GM21576 (cell line): ENCODE measurements at regions not wholly inside any gene's neighbourhood (a gene's known extent, or its start where the extent isn't known, plus 50 kb on each side); places are given as distances from the start of the nearest gene placed in this dataset.

Experiments used
- ATAC-seq: cut with Tn5 transposase; IDR thresholded peaks from one replicate; pipeline ENCODE4 v1.9.1; 2021; ENCODE audit warnings: mild to moderate bottlenecking, moderate library complexity; ENCODE audit not compliant: unreplicated experiment

DNA sequence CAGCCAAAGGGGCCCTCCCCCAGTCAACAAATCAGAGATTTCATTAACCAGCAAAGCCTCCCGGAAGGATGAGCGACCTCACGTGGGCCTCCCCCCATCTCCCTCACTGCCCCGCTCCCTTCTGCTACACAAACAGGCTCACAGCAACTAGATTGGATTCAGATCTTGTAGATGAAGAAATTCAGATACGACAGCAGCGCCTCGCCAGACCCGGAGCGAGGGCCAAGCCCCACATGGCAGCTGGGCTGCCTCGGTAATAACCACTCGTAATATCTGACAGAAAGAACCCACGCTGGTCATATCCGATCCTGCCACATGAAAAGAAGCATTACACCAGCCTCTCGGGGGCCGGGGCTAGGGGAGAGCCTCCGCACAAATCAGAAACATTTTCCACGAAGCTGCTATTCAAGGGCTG, 581.3 kb downstream of the BCOR start:
- no peak for ATAC-seq

- no peak for ATAC-seq
Observed at GRCh38 chrX:39518476-39519029, 579.2 kb downstream of the BCOR start.

GRCh38 chrX:39519030-39519488, 578.7 kb downstream of the BCOR start:
- ATAC-seq, result no peak

- no peak for ATAC-seq
Observed at GRCh38 chrX:39519566-39520301, 578.0 kb downstream of the BCOR start.

- no peak for ATAC-seq
Observed at GRCh38 chrX:39525758-39526157, 572.0 kb downstream of the BCOR start.

GRCh38 chrX:39527025-39527424, 570.7 kb downstream of the BCOR start:
- no peak for ATAC-seq

- no peak for ATAC-seq
Observed at GRCh38 chrX:39528161-39528916, 569.4 kb downstream of the BCOR start.

DNA sequence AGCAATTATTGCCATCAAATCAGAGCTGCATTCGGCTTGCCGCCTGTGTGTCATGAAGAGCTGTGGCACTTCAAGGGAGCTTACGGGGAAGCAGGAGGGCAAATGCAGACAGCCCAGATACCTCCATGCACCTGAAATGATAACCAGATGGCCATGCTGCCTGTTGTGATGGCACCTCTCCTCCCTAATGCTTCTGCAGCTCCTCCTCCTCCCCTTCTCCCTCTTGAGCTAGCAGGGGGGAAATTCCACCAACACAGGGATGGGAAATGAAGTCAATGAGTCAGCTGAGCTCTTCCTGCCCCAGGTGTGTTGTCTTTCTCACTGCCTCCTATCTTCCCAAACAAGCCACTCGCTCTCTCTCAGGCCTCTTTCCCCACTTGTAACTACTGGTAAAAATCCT, 565.0 kb downstream of the BCOR start:
- no peak for ATAC-seq

- ATAC-seq, result no peak
Observed at GRCh38 chrX:39534949-39535348, 562.8 kb downstream of the BCOR start.

GRCh38 chrX:39536211-39536610, 561.5 kb downstream of the BCOR start:
- no peak for ATAC-seq

GRCh38 chrX:39541881-39542280, 555.9 kb downstream of the BCOR start:
- ATAC-seq, result no peak

DNA sequence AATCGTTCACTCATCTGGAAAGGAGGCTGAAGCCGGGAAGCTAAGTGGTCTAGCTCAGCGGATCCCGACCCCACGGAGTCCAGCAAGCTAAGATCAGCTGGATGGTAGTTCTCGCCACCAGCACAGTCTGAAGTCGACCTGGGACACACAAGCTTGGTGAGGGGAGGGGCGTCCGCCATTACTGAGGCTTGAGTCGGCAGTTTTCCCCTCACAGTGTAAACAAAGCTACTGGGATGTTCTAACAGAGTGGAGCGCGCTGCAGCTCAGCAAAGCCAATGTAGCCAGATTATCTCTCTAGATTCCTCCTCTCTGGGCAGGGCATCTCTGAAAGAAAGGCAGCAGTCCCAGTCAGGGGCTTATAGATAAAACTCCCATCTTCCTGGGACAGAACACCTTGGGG, 555.4 kb downstream of the BCOR start:
- ATAC-seq, result no peak

DNA sequence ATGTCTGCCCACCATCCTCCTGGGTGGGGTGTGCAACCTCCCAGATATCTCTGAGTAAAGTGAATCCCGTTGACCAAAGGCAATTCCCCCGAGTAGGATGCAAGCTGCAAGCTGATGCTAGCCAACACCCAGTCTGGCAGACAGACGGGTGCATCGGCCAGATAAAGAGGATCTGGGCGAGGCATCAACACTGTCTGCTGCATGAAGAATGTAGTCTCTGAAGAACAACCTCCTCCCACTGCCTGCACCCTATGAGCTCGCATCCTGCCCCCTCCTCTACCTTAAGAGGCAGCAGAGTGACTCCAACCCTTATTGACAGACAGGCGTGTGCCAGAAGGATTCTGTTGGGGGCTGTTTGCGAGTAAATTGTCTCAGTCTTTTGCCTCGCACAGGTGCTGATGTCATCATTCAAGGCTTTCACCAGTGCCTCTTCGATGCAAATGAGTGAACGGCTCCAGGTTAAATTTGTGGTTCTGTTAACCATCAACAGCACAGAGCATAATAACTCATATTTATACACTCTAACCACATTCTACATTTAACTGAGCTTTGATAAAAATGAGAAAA, 546.9 kb downstream of the BCOR start:
- no peak for ATAC-seq

- no peak for ATAC-seq
Observed at GRCh38 chrX:39551762-39552161, 546.0 kb downstream of the BCOR start.

GRCh38 chrX:39555431-39555830, 542.3 kb downstream of the BCOR start:
- ATAC-seq, result no peak

DNA sequence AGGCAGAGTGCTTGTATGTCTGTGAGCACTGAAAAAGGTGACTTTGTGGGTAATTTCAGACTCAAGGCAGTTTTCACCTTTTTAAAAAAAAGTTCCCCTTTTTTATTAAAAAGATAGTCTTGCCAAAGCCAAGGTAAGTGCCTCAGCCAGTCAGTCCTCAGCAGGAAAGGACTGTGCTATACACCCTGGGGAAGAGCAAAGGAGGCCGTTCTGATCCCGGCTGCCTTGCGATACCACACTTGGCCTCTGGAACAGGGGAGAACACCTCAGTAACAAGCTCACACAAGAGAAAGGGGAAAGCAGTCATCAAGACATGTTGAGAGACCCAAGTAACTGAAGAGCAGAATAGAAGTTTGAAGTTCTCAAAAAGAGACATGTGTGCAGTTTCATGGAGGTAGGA, 541.7 kb downstream of the BCOR start:
- no peak for ATAC-seq

DNA sequence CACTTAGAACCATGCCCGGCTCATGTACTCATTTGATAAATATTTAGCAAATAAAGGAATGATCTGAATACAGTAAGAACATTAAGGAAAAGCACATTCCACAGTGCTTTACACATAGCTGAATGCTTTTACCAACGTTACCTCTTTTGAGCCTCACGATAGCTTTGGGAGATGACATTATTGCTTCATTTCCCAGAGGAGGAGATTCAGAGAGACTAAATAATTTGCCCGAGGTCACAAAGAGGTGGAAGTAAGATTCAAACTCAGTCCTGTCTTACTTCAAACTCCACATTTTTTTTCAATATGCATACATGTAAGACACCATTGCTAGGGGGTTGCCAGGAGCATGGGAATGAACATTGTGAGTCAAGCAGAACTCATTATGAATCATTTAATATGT, 538.5 kb downstream of the BCOR start:
- ATAC-seq, result no peak

GRCh38 chrX:39560271-39560670, 537.5 kb downstream of the BCOR start:
- ATAC-seq, result no peak

- no peak for ATAC-seq
Observed at GRCh38 chrX:39563178-39563577, 534.6 kb downstream of the BCOR start.

GRCh38 chrX:39564751-39565150, 533.0 kb downstream of the BCOR start:
- no peak for ATAC-seq

GRCh38 chrX:39574178-39574577, 523.6 kb downstream of the BCOR start:
- ATAC-seq, result no peak
